Fibroblast of mammary gland (primary cell): ENCODE measurements at regions not wholly inside any gene's neighbourhood (a gene's known extent, or its start where the extent isn't known, plus 50 kb on each side); places are given as distances from the start of the nearest gene placed in this dataset.

Experiments used
- DNase-seq: peaks from one replicate; pipeline ENCODE4 v3.0.0-alpha.2; 2010; ENCODE audit warnings: low read depth
- H3K4me3 ChIP-seq: 2 replicates; pipeline ENCODE4 v1.5.1; 2011; ENCODE audit warnings: low read depth, mild to moderate bottlenecking, low read length, moderate library complexity; ENCODE audit not compliant: control insufficient read depth
- TF ChIP-seq, protein P1 (sequence below): conservative IDR thresholded peaks from 2 replicates; pipeline ENCODE4 v1.5.1; 2011; ENCODE audit warnings: low read depth, low read length, inconsistent platforms; ENCODE audit not compliant: control insufficient read depth, insufficient read depth

DNA sequence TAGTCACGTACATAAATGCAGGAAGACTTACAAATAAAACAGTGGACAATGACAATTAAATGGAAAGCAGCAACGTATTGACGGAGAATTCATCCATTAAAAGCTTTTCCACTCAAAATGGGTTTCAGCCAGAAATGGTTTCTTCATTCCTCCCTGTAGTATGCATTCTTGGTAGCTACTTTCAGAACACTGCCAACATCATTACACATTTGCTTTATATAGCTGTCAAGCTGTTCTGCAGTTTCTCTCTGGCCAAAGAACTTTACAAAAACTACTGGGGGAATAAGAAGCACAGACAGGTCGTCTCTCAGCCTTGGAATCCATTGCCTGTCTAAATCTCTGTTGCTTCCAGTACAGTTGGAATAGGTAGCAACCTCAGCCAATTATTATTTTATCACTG is 84.1 kb upstream of the NCKAP5 start:
- H3K4me3 ChIP-seq: no peak overlapping the region
- DNase-seq: no peak
- TF ChIP-seq, protein P1, sequence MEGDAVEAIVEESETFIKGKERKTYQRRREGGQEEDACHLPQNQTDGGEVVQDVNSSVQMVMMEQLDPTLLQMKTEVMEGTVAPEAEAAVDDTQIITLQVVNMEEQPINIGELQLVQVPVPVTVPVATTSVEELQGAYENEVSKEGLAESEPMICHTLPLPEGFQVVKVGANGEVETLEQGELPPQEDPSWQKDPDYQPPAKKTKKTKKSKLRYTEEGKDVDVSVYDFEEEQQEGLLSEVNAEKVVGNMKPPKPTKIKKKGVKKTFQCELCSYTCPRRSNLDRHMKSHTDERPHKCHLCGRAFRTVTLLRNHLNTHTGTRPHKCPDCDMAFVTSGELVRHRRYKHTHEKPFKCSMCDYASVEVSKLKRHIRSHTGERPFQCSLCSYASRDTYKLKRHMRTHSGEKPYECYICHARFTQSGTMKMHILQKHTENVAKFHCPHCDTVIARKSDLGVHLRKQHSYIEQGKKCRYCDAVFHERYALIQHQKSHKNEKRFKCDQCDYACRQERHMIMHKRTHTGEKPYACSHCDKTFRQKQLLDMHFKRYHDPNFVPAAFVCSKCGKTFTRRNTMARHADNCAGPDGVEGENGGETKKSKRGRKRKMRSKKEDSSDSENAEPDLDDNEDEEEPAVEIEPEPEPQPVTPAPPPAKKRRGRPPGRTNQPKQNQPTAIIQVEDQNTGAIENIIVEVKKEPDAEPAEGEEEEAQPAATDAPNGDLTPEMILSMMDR: no peak

DNA sequence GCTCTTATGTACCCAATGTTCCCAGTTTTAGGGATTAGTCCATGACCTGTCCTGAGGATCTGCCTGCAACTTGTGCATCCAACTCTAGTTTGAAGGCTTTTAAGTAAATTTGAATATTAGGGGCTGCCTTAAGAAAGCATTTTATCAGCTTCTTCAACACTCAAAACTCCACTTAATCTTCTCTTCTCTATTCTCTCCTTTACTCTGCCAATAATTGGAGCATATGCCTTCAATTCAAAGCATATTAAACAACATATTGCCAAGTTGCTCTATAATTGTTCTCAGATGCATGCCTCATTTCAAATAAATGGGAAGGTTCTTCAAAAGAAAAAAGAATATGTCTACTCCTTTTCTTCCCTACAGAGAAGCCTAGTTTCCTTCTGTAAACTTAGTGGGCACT is 84.8 kb upstream of the NCKAP5 start:
- no peak for DNase-seq
- TF ChIP-seq, protein P1: no peak
- H3K4me3 ChIP-seq: no peak overlapping the region

DNA sequence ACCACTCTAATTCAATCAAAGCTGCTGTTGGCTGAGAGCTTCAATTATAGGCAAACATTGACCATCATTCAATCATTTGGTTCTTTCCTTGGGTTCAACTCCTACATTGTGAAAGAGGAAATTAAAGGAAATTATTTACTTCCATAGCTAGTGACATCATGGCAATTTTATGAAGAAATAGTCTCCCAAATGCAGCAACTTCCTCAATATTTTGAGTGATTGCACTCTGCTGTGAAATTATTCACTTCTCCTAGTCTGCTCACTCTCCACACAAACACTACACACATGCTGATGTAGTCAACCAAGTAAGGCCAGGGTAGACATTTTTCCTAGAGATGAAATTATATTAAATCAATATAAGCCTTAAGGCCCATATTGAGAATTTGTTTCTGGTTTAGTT is 86.7 kb upstream of the NCKAP5 start:
- no peak for DNase-seq
- TF ChIP-seq, protein P1: no peak
- H3K4me3 ChIP-seq: no peak overlapping the region

DNA sequence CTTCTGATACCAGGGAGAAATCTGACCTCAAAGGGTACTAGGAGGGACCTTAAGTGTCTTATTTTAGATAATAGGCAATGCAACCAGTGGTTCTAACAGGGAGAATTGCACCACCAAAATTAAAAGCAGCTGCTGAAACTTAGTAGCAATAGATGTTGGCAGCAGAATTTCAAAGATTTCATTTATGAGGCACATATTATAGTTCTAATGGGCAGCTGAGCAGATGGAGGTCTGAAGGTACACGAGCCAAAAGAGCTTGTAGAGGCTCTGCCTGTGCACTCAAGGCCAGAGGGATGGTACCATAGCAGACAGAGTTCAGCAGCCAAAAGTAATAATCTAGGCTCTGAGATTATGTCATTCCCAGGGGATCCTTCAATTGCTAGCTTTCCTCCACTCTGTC is 87.3 kb upstream of the NCKAP5 start:
- no peak for DNase-seq
- H3K4me3 ChIP-seq: no peak overlapping the region
- TF ChIP-seq, protein P1: no peak

DNA sequence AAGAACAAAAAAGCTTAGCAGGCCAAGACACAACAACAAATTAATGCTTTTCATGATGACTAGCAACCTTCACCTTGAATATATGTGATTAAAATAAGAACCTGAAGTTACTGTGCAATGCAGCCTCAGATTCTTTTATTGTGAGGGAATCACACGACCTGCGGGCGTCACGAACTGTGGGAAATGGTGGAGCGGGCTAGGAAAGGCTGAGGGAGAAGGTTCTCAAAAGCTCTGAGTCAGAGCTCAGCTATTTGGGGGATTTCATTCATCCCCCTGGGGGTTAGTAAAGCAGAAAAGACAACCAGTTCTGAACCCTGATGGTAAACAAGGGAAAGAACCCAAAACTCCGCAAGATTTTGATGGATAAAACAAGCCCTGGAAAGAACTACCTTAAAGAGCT is 89.3 kb upstream of the NCKAP5 start:
- peak; percentile 18 for DNase-seq
- TF ChIP-seq, protein P1: no peak
- H3K4me3 ChIP-seq: no peak overlapping the region

DNA sequence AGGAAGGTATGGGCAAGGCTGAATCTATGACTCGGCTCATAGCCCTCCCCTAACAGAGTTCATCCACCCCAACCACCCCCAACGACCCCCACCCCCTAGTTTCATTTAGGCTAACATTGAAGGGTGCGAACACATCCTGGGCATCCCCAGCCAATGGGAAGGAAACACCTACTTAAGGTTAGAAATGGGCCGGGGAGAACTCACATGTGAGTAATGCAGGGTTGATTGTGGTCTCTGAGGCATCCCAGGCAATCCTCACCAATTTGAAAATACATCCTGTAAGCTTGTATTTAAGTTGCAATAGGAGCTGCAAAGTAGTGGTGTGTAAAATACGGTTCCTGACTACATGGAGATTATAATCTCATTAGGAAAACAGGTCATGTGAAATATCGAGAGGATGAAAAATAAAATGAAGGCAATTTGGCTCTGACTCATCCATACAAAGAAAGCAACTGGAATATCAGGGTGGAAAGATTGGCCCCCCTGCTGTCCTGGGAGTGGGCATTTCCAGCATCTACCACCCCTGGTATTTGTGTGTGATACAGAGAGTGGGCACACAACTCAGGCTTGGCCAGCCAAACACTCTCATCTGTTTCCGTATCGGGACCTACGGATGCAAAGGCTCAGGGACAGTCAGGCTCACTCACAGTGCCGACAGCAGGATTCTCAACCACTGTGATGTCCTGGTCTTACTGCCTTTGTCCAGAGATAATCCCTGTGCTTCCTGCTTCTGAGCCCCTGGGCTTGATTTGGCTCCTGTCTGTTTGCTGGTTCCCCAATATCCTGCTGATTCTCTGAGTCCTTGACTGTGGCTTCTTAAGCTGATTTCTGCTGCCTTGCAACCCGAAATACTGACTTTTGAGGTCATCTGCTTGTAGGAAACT is 90.0 kb upstream of the NCKAP5 start:
- TF ChIP-seq, protein P1: no peak
- H3K4me3 ChIP-seq: no peak overlapping the region
- no peak for DNase-seq
